WTC11 (cell line): ENCODE measurements at regions not wholly inside any gene's neighbourhood (a gene's known extent, or its start where the extent isn't known, plus 50 kb on each side); places are given as distances from the start of the nearest gene placed in this dataset.

Source experiments
- ATAC-seq: fragments of 200-7000 bp; cut with Tn5 transposase; 2 replicates; pipeline ENCODE4 v1.10.0; 2021; ENCODE audit warnings: mild to moderate bottlenecking, moderate library complexity
- CTCF ChIA-PET: fragments of 300-600 bp; sonication (Branson Sonifier 250); formaldehyde crosslinking; loops from one replicate; lab custom pipeline; 2021; ENCODE audit warnings: antibody characterized with exemption; lab: Charles Lee
- POLR2A ChIA-PET: fragments of 350-600 bp; sonication (Branson Sonifier 250); formaldehyde crosslinking; loops from one replicate; lab custom pipeline; 2021; ENCODE audit warnings: antibody characterized with exemption; lab: Charles Lee
- DNase-seq: peaks from one replicate; pipeline ENCODE4 v3.0.0; 2021; ENCODE audit warnings: low spot score
- H3K27ac Mint-ChIP-seq: 2 replicates; pipeline ENCODE4 v1.8.0; 2021; ENCODE audit warnings: mixed read lengths
- H3K27me3 Mint-ChIP-seq: 2 replicates; pipeline ENCODE4 v1.8.0; 2021; ENCODE audit warnings: low read depth, mild to moderate bottlenecking, moderate library complexity, mixed read lengths
- H3K36me3 Mint-ChIP-seq: 2 replicates; pipeline ENCODE4 v1.8.0; 2021; ENCODE audit warnings: mixed read lengths
- H3K4me1 Mint-ChIP-seq: 2 replicates; pipeline ENCODE4 v1.8.0; 2022; ENCODE audit warnings: mixed read lengths
- H3K4me3 Mint-ChIP-seq: 2 replicates; pipeline ENCODE4 v1.8.0; 2021; ENCODE audit warnings: mild to moderate bottlenecking, moderate library complexity, mixed read lengths
- H3K9me3 Mint-ChIP-seq: 2 replicates; pipeline ENCODE4 v1.8.0; 2021; ENCODE audit warnings: mixed read lengths
- ETV6 ChIP-seq: sonication (generic); formaldehyde crosslinking; IDR thresholded peaks from 2 replicates; pipeline ENCODE4 v1.8.1; 2022; ENCODE audit warnings: mild to moderate bottlenecking, missing genetic modification reagents
- GABPB1 ChIP-seq: sonication (generic); formaldehyde crosslinking; IDR thresholded peaks from 2 replicates; pipeline ENCODE4 v1.8.1; 2023; ENCODE audit warnings: mild to moderate bottlenecking, missing genetic modification reagents
- HMGA2 ChIP-seq: fragments of 250-450 bp; sonication (Bioruptor Pico); IDR thresholded peaks from 2 replicates; pipeline ENCODE4 v1.4.0; 2021; ENCODE audit warnings: mild to moderate bottlenecking, moderate library complexity
- KAT7 ChIP-seq: sonication (generic); formaldehyde crosslinking; IDR thresholded peaks from 2 replicates; pipeline ENCODE4 v1.8.1; 2023; ENCODE audit warnings: missing genetic modification reagents, mild to moderate bottlenecking, borderline replicate concordance
- NFE2L1 ChIP-seq: sonication (generic); formaldehyde crosslinking; IDR thresholded peaks from 2 replicates; pipeline ENCODE4 v1.8.1; 2023; ENCODE audit warnings: missing genetic modification reagents
- NR2C2 ChIP-seq: sonication (generic); formaldehyde crosslinking; IDR thresholded peaks from 2 replicates; pipeline ENCODE4 v1.8.0; 2022; ENCODE audit warnings: mild to moderate bottlenecking, missing genetic modification reagents
- OVOL2 ChIP-seq: fragments of 250-450 bp; sonication (Bioruptor Pico); IDR thresholded peaks from 2 replicates; pipeline ENCODE4 v1.9.0; 2021; ENCODE audit warnings: mild to moderate bottlenecking, borderline replicate concordance
- SMAD4 ChIP-seq: sonication (generic); formaldehyde crosslinking; IDR thresholded peaks from 2 replicates; pipeline ENCODE4 v1.8.0; 2022; ENCODE audit warnings: mild to moderate bottlenecking, missing genetic modification reagents
- TCF7 ChIP-seq: sonication (generic); formaldehyde crosslinking; IDR thresholded peaks from 2 replicates; pipeline ENCODE4 v1.8.0; 2022; ENCODE audit warnings: mild to moderate bottlenecking, low read depth, missing genetic modification reagents, moderate library complexity
- TP53 ChIP-seq: sonication (generic); formaldehyde crosslinking; IDR thresholded peaks from 2 replicates; pipeline ENCODE4 v1.8.1; 2023; ENCODE audit warnings: mild to moderate bottlenecking, missing genetic modification reagents
- ZBTB21 ChIP-seq: sonication (generic); formaldehyde crosslinking; IDR thresholded peaks from 2 replicates; pipeline ENCODE4 v1.8.1; 2023; ENCODE audit warnings: mild to moderate bottlenecking, missing genetic modification reagents, borderline replicate concordance
- ZNF671 ChIP-seq: fragments of 250-450 bp; sonication (Bioruptor Pico); IDR thresholded peaks from 2 replicates; pipeline ENCODE4 v1.8.0; 2021; ENCODE audit warnings: mild to moderate bottlenecking
- TF ChIP-seq, protein P1 (sequence below): sonication (generic); formaldehyde crosslinking; IDR thresholded peaks from 2 replicates; pipeline ENCODE4 v1.8.1; 2022; ENCODE audit warnings: missing genetic modification reagents, borderline replicate concordance
- TF ChIP-seq, protein P2 (sequence below): sonication (generic); formaldehyde crosslinking; IDR thresholded peaks from 2 replicates; pipeline ENCODE4 v1.8.0; 2023; ENCODE audit warnings: missing genetic modification reagents, mild to moderate bottlenecking, borderline replicate concordance
- TF ChIP-seq, protein P3 (sequence below): sonication (generic); formaldehyde crosslinking; IDR thresholded peaks from 2 replicates; pipeline ENCODE4 v1.8.1; 2023; ENCODE audit warnings: mild to moderate bottlenecking, missing genetic modification reagents, moderate library complexity
- TF ChIP-seq, protein P4 (sequence below): sonication (generic); formaldehyde crosslinking; IDR thresholded peaks from 2 replicates; pipeline ENCODE4 v1.8.0; 2023; ENCODE audit warnings: mild to moderate bottlenecking, missing genetic modification reagents
- TF ChIP-seq, protein P5 (sequence below): sonication (generic); formaldehyde crosslinking; IDR thresholded peaks from 2 replicates; pipeline ENCODE4 v1.8.1; 2023; ENCODE audit warnings: mild to moderate bottlenecking, moderate library complexity, missing genetic modification reagents
- TF ChIP-seq, protein P6 (sequence below): sonication (generic); formaldehyde crosslinking; IDR thresholded peaks from 2 replicates; pipeline ENCODE4 v1.8.1; 2022; ENCODE audit warnings: mild to moderate bottlenecking, missing genetic modification reagents, moderate library complexity, borderline replicate concordance

DNA sequence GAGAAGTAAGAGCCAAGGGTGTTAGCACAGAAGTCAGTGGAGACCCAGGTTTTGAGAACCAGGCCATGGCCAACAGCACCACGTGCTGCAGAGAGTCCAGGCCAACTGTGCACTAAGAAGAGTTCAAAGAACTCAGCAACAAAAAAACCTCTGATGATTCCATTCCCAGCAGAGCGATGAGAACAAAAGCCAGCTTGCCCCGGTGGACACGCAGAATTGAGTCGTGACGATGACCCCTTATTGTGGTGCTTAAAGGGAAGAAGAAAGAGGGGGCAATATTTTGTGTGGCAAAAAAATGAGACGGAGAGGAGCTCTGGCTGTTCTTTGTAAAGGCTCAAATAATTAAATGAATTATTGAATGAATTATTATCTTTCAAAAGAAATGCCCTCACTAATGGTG lies 468.3 kb upstream of the AUTS2 start (continued):
- TF ChIP-seq ZBTB21, result no peak
- TF ChIP-seq, all 79 proteins: peak for 0

DNA sequence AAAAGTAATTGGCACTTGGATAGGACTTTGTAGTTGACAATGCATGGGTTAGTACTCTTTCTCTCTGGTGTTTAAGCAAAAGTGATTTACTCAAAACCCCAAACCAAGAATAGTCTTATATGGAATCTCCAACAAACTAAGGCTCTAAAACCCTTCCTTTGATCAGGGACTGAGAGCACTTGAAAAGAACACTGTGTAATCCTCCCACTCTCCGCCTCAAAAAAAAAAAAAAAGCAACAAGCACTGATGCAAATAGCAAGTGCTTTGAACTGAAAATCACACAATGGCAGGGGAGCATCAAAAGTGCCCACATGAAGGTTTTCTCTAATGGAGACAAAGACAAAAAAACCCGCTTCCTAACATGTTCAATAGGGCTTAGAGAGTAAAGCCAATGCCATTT lies 467.9 kb upstream of the AUTS2 start:
- ChIA-PET POLR2A (no interaction called here), CTCF (no interaction called here)
- no peak for DNase-seq
- Mint-ChIP-seq H3K27me3 (peaks cover 15% of the 10 kb centered on the region), H3K9me3 (no peaks in the 10 kb centered on the region), H3K27ac (no peak overlapping the region), H3K4me3 (no peak overlapping the region), H3K36me3 (no peaks in the 10 kb centered on the region), H3K4me1 (peaks cover 6% of the 10 kb centered on the region; the same call in 1 of the 2 replicates)
- no peak for TF ChIP-seq ETV6 (CRISPR knock-in tag)
- TF ChIP-seq, protein P1, sequence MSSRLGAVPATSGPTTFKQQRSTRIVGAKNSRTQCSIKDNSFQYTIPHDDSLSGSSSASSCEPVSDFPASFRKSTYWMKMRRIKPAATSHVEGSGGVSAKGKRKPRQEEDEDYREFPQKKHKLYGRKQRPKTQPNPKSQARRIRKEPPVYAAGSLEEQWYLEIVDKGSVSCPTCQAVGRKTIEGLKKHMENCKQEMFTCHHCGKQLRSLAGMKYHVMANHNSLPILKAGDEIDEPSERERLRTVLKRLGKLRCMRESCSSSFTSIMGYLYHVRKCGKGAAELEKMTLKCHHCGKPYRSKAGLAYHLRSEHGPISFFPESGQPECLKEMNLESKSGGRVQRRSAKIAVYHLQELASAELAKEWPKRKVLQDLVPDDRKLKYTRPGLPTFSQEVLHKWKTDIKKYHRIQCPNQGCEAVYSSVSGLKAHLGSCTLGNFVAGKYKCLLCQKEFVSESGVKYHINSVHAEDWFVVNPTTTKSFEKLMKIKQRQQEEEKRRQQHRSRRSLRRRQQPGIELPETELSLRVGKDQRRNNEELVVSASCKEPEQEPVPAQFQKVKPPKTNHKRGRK (CRISPR knock-in tag), result no peak
- no peak for TF ChIP-seq OVOL2
- TF ChIP-seq, protein P2, sequence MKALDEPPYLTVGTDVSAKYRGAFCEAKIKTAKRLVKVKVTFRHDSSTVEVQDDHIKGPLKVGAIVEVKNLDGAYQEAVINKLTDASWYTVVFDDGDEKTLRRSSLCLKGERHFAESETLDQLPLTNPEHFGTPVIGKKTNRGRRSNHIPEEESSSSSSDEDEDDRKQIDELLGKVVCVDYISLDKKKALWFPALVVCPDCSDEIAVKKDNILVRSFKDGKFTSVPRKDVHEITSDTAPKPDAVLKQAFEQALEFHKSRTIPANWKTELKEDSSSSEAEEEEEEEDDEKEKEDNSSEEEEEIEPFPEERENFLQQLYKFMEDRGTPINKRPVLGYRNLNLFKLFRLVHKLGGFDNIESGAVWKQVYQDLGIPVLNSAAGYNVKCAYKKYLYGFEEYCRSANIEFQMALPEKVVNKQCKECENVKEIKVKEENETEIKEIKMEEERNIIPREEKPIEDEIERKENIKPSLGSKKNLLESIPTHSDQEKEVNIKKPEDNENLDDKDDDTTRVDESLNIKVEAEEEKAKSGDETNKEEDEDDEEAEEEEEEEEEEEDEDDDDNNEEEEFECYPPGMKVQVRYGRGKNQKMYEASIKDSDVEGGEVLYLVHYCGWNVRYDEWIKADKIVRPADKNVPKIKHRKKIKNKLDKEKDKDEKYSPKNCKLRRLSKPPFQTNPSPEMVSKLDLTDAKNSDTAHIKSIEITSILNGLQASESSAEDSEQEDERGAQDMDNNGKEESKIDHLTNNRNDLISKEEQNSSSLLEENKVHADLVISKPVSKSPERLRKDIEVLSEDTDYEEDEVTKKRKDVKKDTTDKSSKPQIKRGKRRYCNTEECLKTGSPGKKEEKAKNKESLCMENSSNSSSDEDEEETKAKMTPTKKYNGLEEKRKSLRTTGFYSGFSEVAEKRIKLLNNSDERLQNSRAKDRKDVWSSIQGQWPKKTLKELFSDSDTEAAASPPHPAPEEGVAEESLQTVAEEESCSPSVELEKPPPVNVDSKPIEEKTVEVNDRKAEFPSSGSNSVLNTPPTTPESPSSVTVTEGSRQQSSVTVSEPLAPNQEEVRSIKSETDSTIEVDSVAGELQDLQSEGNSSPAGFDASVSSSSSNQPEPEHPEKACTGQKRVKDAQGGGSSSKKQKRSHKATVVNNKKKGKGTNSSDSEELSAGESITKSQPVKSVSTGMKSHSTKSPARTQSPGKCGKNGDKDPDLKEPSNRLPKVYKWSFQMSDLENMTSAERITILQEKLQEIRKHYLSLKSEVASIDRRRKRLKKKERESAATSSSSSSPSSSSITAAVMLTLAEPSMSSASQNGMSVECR (CRISPR knock-in tag), result no peak
- TF ChIP-seq SMAD4 (CRISPR knock-in tag), result no peak
- TF ChIP-seq TP53 (CRISPR knock-in tag), result no peak
- TF ChIP-seq, protein P3, sequence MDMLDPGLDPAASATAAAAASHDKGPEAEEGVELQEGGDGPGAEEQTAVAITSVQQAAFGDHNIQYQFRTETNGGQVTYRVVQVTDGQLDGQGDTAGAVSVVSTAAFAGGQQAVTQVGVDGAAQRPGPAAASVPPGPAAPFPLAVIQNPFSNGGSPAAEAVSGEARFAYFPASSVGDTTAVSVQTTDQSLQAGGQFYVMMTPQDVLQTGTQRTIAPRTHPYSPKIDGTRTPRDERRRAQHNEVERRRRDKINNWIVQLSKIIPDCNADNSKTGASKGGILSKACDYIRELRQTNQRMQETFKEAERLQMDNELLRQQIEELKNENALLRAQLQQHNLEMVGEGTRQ (CRISPR knock-in tag), result no peak
- TF ChIP-seq, protein P4, sequence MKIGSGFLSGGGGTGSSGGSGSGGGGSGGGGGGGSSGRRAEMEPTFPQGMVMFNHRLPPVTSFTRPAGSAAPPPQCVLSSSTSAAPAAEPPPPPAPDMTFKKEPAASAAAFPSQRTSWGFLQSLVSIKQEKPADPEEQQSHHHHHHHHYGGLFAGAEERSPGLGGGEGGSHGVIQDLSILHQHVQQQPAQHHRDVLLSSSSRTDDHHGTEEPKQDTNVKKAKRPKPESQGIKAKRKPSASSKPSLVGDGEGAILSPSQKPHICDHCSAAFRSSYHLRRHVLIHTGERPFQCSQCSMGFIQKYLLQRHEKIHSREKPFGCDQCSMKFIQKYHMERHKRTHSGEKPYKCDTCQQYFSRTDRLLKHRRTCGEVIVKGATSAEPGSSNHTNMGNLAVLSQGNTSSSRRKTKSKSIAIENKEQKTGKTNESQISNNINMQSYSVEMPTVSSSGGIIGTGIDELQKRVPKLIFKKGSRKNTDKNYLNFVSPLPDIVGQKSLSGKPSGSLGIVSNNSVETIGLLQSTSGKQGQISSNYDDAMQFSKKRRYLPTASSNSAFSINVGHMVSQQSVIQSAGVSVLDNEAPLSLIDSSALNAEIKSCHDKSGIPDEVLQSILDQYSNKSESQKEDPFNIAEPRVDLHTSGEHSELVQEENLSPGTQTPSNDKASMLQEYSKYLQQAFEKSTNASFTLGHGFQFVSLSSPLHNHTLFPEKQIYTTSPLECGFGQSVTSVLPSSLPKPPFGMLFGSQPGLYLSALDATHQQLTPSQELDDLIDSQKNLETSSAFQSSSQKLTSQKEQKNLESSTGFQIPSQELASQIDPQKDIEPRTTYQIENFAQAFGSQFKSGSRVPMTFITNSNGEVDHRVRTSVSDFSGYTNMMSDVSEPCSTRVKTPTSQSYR (CRISPR knock-in tag), result no peak
- TF ChIP-seq KAT7 (CRISPR knock-in tag), result no peak
- no peak for TF ChIP-seq HMGA2 (CRISPR knock-in tag)
- TF ChIP-seq ZBTB21, result no peak
- TF ChIP-seq NR2C2 (CRISPR knock-in tag), result no peak
- TF ChIP-seq, protein P5, sequence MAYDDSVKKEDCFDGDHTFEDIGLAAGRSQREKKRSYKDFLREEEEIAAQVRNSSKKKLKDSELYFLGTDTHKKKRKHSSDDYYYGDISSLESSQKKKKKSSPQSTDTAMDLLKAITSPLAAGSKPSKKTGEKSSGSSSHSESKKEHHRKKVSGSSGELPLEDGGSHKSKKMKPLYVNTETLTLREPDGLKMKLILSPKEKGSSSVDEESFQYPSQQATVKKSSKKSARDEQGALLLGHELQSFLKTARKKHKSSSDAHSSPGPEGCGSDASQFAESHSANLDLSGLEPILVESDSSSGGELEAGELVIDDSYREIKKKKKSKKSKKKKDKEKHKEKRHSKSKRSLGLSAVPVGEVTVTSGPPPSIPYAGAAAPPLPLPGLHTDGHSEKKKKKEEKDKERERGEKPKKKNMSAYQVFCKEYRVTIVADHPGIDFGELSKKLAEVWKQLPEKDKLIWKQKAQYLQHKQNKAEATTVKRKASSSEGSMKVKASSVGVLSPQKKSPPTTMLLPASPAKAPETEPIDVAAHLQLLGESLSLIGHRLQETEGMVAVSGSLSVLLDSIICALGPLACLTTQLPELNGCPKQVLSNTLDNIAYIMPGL (CRISPR knock-in tag), result no peak
- TF ChIP-seq ZNF671 (CRISPR knock-in tag), result no peak
- TF ChIP-seq TCF7 (CRISPR knock-in tag), result no peak
- TF ChIP-seq, protein P6, sequence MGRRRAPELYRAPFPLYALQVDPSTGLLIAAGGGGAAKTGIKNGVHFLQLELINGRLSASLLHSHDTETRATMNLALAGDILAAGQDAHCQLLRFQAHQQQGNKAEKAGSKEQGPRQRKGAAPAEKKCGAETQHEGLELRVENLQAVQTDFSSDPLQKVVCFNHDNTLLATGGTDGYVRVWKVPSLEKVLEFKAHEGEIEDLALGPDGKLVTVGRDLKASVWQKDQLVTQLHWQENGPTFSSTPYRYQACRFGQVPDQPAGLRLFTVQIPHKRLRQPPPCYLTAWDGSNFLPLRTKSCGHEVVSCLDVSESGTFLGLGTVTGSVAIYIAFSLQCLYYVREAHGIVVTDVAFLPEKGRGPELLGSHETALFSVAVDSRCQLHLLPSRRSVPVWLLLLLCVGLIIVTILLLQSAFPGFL (CRISPR knock-in tag), result no peak
- TF ChIP-seq NFE2L1 (CRISPR knock-in tag), result no peak
- TF ChIP-seq GABPB1 (CRISPR knock-in tag), result no peak
- ATAC-seq, result no peak
